Neuron (in vitro differentiated cells): ENCODE measurements at regions not wholly inside any gene's neighbourhood (a gene's known extent, or its start where the extent isn't known, plus 50 kb on each side); places are given as distances from the start of the nearest gene placed in this dataset.
"Not testable (repeated sequence)": the region's sequence is repeated elsewhere in the genome, so short reads cannot be mapped to it uniquely, and the experiment has no call there.

Experiments used
- H2AFZ ChIP-seq: one replicate; pipeline ENCODE4 v1.6.1; 2013; ENCODE audit warnings: low read depth, mild to moderate bottlenecking, inconsistent platforms, low read length, moderate library complexity
- H3K27me3 ChIP-seq: one replicate; pipeline ENCODE4 v1.6.1; 2013; ENCODE audit warnings: low read length; ENCODE audit not compliant: insufficient read depth
- H3K36me3 ChIP-seq: one replicate; pipeline ENCODE4 v1.6.1; 2013; ENCODE audit warnings: low read length; ENCODE audit not compliant: insufficient read depth
- H3K4me1 ChIP-seq: one replicate; pipeline ENCODE4 v1.6.1; 2013; ENCODE audit warnings: low read length; ENCODE audit not compliant: insufficient read depth
- H3K4me3 ChIP-seq: 2 replicates; pipeline ENCODE4 v1.5.1; 2013; ENCODE audit warnings: mild to moderate bottlenecking, low read length, moderate library complexity
- H3K9me3 ChIP-seq: one replicate; pipeline ENCODE4 v1.6.1; 2013; ENCODE audit warnings: low read length

DNA sequence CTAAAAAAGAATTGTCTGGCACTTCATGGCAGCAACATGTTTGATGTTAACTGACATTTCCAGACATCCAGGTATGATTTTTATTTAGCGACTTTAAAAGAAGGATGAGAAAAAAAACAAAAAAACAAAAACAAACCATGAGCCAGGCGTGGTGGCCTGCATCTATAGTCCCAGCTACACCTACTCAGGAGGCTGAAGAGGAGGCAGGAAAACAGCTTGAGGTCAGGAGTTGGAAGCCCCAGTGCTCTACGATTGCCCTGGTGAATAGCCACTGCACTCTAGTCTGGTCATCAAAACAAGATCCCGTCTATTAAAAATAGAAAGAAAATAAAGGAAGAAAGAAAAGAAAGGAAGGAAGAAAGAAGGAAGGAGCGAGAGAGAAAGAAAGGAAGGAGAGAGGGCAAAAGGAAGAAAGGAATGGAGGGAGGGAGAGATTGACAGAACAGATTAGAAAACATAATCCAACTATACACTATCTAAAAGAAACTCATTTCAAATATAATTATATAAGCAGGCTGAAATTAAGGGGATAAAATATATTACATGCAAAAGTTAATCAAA, 141.6 kb downstream of the TRIM27 start:
- Histone ChIP-seq H3K4me3 (no peak overlapping the region), H2AFZ (no peak overlapping the region), H3K4me1 (no peaks in the 10 kb centered on the region), H3K9me3 (peaks cover 8% of the 10 kb centered on the region), H3K36me3 (no peaks in the 10 kb centered on the region), H3K27me3 (peaks cover 85% of the 10 kb centered on the region)

DNA sequence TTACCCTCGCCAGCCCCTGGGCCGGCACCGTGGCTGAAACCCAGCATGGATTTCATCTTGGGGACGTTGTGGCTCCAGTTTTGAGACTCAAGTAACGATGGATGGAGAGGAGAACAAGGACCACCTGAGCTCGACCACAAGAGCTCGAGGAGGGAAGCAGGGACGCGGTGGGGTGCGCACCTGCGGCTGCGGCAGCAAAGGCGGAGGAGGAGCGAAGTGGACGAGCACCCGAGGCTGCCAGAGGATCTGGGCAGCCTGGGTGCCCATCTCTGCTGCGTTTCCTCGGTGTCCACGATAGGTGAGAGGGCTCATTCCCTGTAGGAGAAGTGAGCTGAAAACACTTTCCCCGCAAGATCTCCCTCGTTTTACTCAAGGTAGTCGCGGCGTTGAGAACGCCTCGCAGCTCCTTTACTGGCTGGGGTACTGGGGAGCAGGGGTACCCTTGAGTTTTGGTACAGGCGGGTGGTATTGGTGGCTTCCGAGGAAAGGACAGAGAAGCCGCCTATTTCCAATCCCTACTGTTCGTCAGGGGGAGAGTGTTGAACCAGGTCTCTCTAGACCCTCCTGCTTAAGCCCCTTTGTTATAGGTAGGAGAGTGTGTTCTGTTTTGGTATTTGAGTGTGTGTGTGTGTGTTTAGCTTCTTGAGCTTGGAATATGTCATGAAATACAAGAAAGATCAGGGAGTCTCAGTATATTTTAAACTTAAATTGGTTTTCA, 137.7 kb downstream of the TRIM27 start:
- no peak overlapping the region for H3K4me3 ChIP-seq

DNA sequence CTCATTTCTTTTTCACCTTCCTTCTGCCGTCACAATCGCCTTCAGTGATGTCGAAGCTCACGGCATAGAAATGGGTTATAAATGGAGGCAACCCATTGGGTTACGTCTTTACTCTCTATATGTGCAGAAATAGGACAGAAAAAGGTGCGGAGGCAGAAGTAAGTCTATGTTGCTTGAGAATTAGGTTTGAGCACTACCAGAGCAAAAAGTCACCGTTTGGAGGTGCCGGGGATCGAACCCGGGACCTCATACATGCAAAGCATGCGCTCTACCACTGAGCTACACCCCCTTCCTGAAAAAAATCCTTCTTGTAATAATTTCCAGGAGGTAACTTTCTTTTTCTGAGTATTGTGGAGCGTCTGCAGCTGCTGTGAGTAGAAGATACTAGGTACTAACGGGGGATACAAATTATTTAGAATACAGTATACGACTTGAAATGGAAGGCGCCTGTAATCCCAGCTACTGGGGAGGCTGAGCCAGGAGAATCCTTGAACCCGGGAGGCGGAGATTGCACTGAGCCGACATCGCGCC, 134.2 kb downstream of the TRIM27 start:
- Histone ChIP-seq H3K27me3 (peaks cover 67% of the 10 kb centered on the region), H3K36me3 (no peaks in the 10 kb centered on the region), H3K9me3 (peaks cover 7% of the 10 kb centered on the region), H2AFZ (peak overlapping the region; percentile 10), H3K4me1 (no peaks in the 10 kb centered on the region), H3K4me3 (peak overlapping the region; percentile 56)

More for the DNA sequence above, 137.7 kb downstream of the TRIM27 start:
- Histone ChIP-seq H3K4me1 (no peaks in the 10 kb centered on the region), H3K9me3 (peaks cover 9% of the 10 kb centered on the region), H3K36me3 (no peaks in the 10 kb centered on the region), H2AFZ (no peak overlapping the region), H3K27me3 (peaks cover 83% of the 10 kb centered on the region)

DNA sequence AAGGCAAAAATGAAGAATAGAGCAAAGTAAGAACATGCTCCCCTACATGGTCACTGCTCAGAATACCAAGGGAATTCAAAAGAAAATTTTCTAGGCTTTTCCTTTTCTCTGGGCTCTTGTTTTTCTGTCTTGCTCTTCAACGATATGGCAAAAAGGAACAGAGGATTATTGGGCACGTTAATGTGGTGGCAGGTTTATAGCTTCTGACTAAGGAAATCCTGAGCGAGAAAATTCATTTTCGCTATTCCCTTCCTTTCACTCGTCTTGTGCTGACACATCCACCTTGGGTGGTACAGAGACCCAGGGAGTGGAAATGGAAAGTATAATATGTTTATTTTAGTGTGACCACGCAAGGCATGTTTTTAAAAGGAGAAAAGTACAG, 132.8 kb downstream of the TRIM27 start:
- Histone ChIP-seq H3K4me1 (no peaks in the 10 kb centered on the region), H3K36me3 (no peaks in the 10 kb centered on the region), H3K27me3 (peaks cover 69% of the 10 kb centered on the region), H2AFZ (no peak overlapping the region), H3K9me3 (peaks cover 4% of the 10 kb centered on the region), H3K4me3 (no peak overlapping the region)

DNA sequence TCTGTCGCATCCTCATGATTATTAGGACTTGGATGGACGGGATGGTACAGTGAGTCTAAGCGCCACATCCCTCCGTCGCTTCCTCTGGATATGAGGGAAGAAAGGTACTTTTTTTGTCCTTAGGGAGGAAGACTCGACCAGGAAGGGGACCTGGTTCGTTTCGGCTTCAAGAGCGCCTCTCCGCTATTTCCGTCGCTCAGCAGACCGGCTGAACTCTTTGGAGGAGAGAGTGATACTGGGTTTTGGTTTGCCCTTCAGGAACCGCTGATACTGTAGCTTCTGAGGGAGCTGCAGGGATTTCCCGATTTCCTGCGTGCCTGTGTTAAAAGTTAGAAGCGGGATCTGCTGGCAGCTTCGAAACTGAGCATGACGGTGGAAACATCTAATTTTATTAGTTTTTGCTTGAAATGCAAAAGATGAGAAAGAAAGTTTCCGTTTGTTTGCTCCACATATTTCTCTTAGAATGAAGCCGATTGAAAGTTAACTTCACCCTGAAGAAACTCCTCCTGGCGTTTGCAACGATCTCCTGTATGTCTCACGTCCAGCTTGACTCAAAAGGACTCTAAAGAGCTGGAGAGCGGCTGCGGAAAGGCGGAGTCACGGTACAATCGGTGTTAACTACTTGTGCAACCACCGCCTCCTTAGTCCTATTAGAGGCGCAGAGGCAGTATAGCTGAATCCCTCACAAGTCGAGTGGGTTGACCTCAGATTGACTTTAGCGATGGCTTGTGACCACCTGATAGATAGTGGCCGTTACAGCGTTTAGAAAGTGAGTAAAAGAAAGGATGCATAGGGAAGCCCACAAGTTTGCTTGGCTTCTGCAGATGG, 129.4 kb downstream of the TRIM27 start:
- H3K4me1 ChIP-seq = no peaks in the 10 kb centered on the region
- H3K9me3 ChIP-seq = no peaks in the 10 kb centered on the region
- H2AFZ ChIP-seq = no peak overlapping the region
- H3K36me3 ChIP-seq = no peaks in the 10 kb centered on the region
- no peak overlapping the region for H3K4me3 ChIP-seq
- peaks cover 41% of the 10 kb centered on the region for H3K27me3 ChIP-seq

DNA sequence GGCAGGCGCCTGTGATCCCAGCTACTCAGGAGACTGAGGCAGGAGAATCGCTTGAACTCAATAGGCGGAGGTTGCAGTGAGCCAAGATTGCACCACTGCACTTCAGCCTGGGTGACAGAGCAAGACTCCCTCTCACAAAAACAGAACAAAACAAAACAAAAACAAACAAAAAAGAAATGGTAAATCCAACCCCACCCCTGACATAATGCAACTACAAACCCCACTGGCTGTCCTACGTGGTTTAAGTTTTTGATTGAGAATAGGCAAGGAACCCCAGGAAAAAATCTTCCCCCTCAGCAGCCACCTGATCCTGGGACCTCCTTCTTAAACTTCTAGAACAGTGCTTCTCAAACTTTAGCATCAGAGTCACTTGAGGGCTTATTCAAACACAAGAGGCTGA, 123.1 kb downstream of the TRIM27 start:
- H3K4me1 ChIP-seq, H3K4me3 ChIP-seq: not testable (repeated sequence)
- H3K27me3 ChIP-seq = peaks cover 21% of the 10 kb centered on the region

DNA sequence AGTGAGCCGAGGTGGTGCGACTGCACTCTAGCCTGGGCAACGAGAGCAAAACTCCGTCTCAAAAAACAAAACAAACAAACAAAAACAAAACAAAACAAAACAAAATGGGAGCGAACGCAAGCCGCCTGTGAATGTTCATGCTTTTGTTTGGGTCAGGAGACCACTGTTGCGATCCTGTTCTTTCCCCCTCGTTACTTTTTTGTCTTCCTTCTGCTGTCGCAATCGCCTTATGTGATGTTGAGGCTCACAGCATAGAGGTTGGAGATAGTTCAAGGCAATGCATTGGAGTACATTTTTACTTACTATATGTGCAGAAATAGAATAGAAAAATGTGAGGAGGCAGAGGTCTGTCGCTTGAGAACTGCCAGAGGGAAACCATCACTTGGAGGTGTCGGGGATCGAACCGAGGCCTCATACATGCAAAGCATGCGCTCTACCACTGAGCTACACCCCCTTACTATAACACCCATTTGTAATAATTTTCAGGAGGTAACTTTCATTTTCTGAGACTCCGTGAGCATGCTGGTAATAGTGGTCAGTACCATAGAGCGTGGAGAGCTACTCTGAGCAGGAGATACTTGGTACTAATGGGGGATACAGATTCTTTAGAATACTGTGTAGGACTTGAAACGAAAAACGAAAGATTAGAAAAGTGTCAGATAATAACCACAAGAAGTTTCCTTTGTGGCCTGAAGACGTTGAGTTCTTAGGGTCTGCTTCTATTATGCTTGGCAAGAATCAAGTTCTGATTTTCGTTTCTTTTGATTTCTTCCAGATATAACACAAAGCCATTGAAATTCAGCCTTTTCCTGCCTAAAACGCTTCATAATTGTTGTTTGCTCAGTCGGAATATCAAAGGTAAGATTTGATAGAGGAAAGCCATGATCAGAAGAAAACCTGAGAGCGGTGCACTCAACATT, 121.1 kb downstream of the TRIM27 start:
- Histone ChIP-seq H3K4me1 (no peaks in the 10 kb centered on the region), H3K27me3 (peaks cover 16% of the 10 kb centered on the region), H3K9me3 (no peaks in the 10 kb centered on the region), H2AFZ (no peak overlapping the region), H3K36me3 (no peaks in the 10 kb centered on the region), H3K4me3 (no peak overlapping the region)

More for the DNA sequence above, 123.1 kb downstream of the TRIM27 start:
- H2AFZ ChIP-seq, H3K36me3 ChIP-seq, H3K9me3 ChIP-seq: not testable (repeated sequence)

DNA sequence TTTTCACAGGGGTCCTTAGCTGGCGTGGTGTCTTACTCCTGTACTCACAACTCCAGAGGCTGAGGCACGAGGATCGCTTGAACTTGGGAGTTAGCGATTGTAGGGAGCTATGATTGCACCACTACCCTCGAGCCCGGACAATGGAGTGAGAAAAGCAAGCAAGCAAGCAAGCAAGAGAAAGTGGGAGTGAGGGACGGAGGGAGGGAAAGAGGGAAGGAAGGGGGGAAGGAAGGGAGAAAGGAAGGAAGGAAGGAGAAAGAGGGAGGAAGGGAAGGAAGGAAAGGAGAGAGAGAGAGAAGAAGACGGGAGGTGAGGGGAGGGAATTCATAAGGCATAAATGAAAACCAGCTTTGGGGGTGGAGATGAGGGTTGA, 120.5 kb downstream of the TRIM27 start:
- Histone ChIP-seq H3K4me3 (no peak overlapping the region), H3K9me3 (no peaks in the 10 kb centered on the region), H3K36me3 (no peaks in the 10 kb centered on the region), H3K4me1 (no peaks in the 10 kb centered on the region), H2AFZ (no peak overlapping the region), H3K27me3 (peaks cover 16% of the 10 kb centered on the region)

DNA sequence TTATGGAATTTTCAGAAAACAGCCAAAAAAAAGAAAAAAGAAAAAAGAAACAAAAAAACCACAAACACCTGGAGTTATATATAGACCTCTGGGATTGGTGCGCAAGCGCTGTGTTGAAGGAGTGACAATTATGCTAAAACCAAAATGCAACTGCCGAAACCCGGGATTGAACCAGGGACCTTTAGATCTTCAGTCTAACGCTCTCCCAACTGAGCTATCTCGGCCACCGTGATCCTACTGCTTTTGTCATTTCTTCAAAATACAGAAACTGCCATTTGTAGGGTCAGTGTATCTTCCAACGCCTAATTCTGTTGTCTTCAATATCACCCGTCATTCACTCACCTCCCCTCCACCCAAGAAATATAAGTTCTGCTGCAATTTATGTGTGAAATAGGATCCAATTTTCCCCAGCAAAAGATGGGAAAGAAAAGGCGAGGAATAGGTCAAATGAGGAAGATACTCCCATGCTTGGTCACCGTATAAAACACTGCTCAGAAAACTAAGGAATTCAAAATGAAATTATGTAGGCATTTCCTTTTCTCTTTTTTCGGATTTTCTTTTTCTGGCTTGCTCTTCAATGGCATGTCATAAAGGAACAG, 116.0 kb downstream of the TRIM27 start:
- no peaks in the 10 kb centered on the region for H3K36me3 ChIP-seq
- peaks cover 53% of the 10 kb centered on the region for H3K27me3 ChIP-seq
- H3K9me3 ChIP-seq = no peaks in the 10 kb centered on the region
- H2AFZ ChIP-seq = no peak overlapping the region
- no peaks in the 10 kb centered on the region for H3K4me1 ChIP-seq
- peak overlapping the region; percentile 48 for H3K4me3 ChIP-seq

DNA sequence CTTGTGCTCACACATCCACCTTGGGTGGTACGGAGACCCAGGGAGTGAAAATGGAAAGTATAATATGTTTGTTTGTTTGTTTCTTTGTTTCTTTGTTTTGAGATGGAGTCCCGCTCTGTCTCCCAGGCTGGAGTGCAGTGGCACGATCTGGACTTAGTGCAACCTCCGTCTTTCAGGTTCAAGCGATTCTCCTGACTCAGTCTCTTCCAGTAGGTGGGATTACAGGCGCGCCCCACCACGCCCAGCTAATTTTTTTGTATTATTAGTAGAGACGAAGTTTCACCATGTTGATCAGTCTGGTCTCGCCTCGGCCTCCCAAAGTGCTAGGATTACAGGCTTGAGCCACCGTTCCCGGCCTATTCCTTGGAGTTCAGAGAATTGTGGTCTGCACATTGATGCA, 115.4 kb downstream of the TRIM27 start:
- Histone ChIP-seq H3K4me1 (no peaks in the 10 kb centered on the region), H2AFZ (no peak overlapping the region), H3K9me3 (no peaks in the 10 kb centered on the region), H3K36me3 (no peaks in the 10 kb centered on the region), H3K27me3 (peaks cover 54% of the 10 kb centered on the region), H3K4me3 (peak overlapping the region; percentile 48)

DNA sequence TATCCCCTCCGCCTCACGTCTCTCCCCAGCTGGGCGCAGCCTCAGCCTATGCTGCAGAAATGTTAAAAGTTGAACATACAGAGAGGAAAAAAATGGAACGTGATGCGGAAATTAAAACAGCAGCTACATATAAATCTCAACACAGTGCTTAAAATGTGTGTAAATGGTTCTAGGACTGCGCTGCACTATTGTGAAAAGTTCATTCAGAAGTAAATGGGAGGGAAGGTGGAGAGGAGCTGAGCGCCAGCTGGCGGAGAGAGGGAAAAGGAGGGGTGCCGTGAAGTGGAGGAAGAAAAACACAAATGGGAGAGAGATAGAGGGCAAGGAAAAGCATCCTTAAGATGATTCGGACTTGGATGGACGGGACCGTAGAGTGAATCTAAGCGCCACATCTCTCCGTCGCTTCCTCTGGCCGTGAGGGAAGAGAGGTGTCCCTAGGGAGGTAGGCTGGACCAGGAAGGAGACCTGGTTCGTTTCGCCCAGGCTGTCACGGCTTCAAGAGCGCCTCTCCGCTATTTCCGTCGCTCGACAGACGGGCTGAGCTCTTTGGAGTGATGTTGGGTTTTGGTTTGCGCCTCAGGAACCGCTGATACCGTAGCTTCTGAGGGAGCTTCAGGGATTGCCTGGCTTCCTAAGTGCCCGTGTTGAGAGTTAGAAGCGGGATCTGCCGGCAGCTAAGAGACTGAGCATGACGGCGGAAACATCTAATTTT, 113.7 kb downstream of the TRIM27 start:
- Histone ChIP-seq H3K4me1 (peaks cover 3% of the 10 kb centered on the region), H3K36me3 (no peaks in the 10 kb centered on the region), H2AFZ (no peak overlapping the region), H3K9me3 (no peaks in the 10 kb centered on the region), H3K27me3 (peaks cover 61% of the 10 kb centered on the region), H3K4me3 (no peak overlapping the region)

DNA sequence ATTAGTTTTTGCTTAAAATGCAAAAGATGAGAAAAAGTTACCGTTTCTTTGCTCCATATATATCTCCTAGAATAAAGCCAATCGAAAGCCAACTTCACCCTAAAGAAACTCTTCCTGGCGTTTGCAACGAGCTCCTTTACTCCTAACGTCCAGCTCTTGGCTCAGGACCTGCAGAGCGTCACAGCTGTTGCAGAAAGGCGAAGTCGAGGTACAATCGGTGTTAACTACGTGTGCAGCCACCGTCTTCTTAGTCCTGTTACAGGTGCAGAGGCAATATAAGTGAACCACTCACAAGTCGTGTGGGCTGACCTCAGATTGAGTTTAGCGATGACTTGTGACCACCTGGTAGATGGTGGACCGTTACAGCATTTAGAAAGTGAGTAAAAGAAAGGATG, 113.1 kb downstream of the TRIM27 start:
- Histone ChIP-seq H3K4me3 (no peak overlapping the region), H2AFZ (no peak overlapping the region), H3K27me3 (peaks cover 66% of the 10 kb centered on the region), H3K36me3 (no peaks in the 10 kb centered on the region), H3K4me1 (peaks cover 3% of the 10 kb centered on the region), H3K9me3 (no peaks in the 10 kb centered on the region)
